Neural cell (in vitro differentiated cells): ENCODE measurements at regions not wholly inside any gene's neighbourhood (a gene's known extent, or its start where the extent isn't known, plus 50 kb on each side); places are given as distances from the start of the nearest gene placed in this dataset.

ENCODE experiments used
- EP300 ChIP-seq: fragments of 450-650 bp; conservative IDR thresholded peaks from 2 replicates; pipeline ENCODE4 v1.6.1; 2014; ENCODE audit warnings: antibody characterized with exemption, mild to moderate bottlenecking, moderate library complexity; ENCODE audit not compliant: poor library complexity, severe bottlenecking
- EZH2 ChIP-seq: fragments of 200-600, 300-800 bp; shearing (Covaris generic), sonication (generic); IDR thresholded peaks from 2 replicates; pipeline ENCODE4 v1.6.1; 2014; ENCODE audit warnings: antibody characterized with exemption, low read length, borderline replicate concordance, mild to moderate bottlenecking; ENCODE audit not compliant: insufficient read depth, poor library complexity, severe bottlenecking
- POLR2AphosphoS5 ChIP-seq: IDR thresholded peaks from 2 replicates; pipeline ENCODE4 v1.6.1; 2012
- RAD21 ChIP-seq: fragments of 450-650 bp; conservative IDR thresholded peaks from 2 replicates; pipeline ENCODE4 v1.6.1; 2014; ENCODE audit warnings: antibody characterized with exemption, mild to moderate bottlenecking, moderate library complexity
- TF ChIP-seq, protein P1 (sequence below): fragments of 450-650 bp; IDR thresholded peaks from 2 replicates; pipeline ENCODE4 v1.5.1; 2014; ENCODE audit warnings: antibody characterized with exemption, mild to moderate bottlenecking, moderate library complexity; ENCODE audit not compliant: poor library complexity, severe bottlenecking
- TF ChIP-seq, protein P2 (sequence below): IDR thresholded peaks from 2 replicates; pipeline ENCODE4 v1.6.1; 2012; ENCODE audit warnings: borderline replicate concordance

DNA sequence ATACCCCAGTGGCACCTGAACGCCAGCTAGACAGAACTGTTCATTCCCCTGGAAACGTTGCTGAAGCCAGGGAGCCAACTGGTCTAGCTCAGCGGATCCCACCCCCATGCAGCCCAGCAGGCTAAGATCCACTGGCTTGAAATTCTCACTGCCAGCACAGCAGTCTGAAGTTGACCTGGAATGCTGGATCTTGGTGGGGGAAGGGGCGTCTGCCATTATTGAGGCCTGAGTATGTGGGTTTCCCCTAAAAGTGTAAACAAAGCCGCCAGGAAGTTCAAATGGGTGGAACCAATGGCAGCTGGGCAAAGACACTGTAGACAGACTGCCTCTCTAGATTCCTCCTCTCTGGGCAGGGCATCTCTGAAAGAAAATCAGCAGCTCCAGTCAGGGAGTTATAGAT is 213.0 kb downstream of the NKX6-1 start:
- no peak for TF ChIP-seq POLR2AphosphoS5
- TF ChIP-seq, protein P1, sequence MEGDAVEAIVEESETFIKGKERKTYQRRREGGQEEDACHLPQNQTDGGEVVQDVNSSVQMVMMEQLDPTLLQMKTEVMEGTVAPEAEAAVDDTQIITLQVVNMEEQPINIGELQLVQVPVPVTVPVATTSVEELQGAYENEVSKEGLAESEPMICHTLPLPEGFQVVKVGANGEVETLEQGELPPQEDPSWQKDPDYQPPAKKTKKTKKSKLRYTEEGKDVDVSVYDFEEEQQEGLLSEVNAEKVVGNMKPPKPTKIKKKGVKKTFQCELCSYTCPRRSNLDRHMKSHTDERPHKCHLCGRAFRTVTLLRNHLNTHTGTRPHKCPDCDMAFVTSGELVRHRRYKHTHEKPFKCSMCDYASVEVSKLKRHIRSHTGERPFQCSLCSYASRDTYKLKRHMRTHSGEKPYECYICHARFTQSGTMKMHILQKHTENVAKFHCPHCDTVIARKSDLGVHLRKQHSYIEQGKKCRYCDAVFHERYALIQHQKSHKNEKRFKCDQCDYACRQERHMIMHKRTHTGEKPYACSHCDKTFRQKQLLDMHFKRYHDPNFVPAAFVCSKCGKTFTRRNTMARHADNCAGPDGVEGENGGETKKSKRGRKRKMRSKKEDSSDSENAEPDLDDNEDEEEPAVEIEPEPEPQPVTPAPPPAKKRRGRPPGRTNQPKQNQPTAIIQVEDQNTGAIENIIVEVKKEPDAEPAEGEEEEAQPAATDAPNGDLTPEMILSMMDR = no peak
- TF ChIP-seq, protein P2, sequence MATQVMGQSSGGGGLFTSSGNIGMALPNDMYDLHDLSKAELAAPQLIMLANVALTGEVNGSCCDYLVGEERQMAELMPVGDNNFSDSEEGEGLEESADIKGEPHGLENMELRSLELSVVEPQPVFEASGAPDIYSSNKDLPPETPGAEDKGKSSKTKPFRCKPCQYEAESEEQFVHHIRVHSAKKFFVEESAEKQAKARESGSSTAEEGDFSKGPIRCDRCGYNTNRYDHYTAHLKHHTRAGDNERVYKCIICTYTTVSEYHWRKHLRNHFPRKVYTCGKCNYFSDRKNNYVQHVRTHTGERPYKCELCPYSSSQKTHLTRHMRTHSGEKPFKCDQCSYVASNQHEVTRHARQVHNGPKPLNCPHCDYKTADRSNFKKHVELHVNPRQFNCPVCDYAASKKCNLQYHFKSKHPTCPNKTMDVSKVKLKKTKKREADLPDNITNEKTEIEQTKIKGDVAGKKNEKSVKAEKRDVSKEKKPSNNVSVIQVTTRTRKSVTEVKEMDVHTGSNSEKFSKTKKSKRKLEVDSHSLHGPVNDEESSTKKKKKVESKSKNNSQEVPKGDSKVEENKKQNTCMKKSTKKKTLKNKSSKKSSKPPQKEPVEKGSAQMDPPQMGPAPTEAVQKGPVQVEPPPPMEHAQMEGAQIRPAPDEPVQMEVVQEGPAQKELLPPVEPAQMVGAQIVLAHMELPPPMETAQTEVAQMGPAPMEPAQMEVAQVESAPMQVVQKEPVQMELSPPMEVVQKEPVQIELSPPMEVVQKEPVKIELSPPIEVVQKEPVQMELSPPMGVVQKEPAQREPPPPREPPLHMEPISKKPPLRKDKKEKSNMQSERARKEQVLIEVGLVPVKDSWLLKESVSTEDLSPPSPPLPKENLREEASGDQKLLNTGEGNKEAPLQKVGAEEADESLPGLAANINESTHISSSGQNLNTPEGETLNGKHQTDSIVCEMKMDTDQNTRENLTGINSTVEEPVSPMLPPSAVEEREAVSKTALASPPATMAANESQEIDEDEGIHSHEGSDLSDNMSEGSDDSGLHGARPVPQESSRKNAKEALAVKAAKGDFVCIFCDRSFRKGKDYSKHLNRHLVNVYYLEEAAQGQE = no peak
- TF ChIP-seq EZH2 = no peak
- no peak for TF ChIP-seq EP300
- no peak for TF ChIP-seq RAD21
